Activated CD4-positive, alpha-beta T cell treated with anti-CD3 and anti-CD28 coated beads, Interleukin-2, amount 50 U/mL, for 1 hour (primary cell): ENCODE measurements at regions not wholly inside any gene's neighbourhood (a gene's known extent, or its start where the extent isn't known, plus 50 kb on each side); places are given as distances from the start of the nearest gene placed in this dataset.

ENCODE experiments used
- DNase-seq: peaks from one replicate; pipeline ENCODE4 v3.0.0-alpha.2; 2020

DNA sequence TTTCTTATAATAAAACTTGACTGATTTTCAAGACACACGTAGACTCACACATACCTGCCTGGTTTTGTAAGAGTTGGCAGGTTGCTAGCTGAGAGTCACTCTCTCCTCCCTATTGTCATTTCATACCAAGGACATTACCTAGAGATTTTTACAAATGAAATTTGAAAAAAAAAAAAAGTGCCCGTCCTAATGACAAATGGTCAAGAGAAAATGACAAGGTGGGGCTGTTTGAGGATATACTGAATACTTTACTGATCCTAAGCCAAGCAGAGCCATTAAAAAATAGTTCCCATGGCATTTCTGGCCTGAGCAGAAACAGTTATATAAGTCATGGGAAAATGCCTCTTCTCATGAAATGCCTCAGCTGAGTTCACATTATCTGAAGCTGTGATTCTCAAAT, 150.2 kb downstream of the DYRK2 start:
- no peak for DNase-seq

DNA sequence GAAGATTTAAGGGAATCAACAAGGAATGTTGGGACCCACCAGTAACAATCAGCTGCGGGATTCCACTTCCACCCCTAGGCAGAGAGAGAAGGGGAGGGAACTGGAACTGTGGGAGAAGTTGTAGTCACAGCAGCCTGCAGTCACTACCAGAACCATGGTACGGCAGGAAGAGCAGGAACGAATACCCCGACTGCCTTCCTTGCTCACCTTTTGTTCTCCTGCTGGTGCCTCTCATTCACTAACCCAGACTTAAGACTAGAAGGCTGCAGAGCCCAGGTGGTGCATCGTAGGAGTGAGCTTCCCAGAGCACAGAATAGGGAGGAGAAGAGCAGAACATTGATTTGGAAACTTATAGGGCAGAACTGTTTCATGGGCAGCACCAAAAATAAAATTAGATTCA, 154.2 kb downstream of the DYRK2 start:
- no peak for DNase-seq

GRCh38 chr12:67803278-67803993, 154.9 kb downstream of the DYRK2 start:
- DNase-seq: no peak

DNA sequence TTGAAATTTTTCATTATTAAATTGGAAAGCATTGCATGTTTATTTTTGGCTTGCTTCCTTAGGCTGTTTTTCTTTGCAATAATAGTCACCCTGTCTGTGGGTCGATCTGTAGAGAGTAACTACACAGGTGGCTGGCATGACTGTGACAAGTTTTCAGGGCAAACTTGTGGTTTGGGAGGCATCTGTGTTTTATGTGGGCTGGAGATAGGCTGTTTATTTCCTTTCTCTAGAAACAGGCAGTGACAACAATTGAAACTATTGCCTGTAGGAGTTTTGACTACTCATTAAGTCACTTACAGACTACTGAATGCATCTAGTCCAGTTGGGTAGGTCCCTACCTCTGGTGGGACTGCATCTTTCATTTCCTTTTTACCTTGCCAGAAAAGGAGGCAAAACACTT, 155.6 kb downstream of the DYRK2 start:
- DNase-seq: peak; percentile 20

DNA sequence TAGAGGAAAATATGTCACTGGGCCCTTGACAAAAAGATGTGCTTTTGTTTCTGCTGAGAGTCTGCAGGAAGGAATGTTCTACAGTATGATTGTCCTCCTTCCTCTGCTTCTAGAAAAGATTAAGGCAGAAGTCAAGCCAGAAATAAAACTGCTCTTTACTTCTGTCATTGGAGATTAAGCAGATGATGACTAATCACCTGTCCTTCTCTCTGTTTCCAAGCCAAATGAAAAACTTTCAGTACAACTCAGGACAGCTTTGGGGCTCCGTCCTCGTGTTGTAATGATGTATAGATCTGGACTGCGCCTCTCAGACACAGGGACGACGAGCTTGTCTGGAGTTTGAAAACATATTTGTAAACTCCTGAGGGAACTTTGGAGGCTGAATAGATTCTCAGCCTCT, 159.3 kb downstream of the DYRK2 start:
- DNase-seq: no peak

- DNase-seq: no peak
These were observed 161.6 kb downstream of the DYRK2 start for GRCh38 chr12:67810166-67810565.

- no peak for DNase-seq
These were observed 163.2 kb downstream of the DYRK2 start for GRCh38 chr12:67811437-67812361.

DNA sequence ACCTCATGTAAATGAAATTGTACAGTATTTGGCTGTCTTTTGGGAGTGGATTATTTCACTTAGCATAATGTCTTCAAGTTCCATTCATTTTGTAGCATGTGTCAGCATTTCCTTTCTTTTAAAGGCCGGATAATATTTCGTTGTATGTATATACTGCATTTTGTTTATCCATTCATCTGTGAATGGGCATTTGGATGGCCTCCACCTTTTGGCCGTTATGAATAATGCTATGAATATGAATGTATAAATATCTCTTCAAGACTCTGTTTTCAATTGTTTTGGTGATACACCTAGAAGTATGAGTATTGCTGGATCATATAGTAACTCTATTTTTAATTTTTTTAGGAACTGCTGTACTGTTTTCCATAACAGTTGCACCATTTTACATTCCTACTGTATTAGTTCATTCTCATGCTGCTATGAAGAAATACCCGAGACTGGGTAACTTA, 164.9 kb downstream of the DYRK2 start:
- no peak for DNase-seq

- no peak for DNase-seq
These were observed 167.7 kb downstream of the DYRK2 start for GRCh38 chr12:67816269-67816668.

DNA sequence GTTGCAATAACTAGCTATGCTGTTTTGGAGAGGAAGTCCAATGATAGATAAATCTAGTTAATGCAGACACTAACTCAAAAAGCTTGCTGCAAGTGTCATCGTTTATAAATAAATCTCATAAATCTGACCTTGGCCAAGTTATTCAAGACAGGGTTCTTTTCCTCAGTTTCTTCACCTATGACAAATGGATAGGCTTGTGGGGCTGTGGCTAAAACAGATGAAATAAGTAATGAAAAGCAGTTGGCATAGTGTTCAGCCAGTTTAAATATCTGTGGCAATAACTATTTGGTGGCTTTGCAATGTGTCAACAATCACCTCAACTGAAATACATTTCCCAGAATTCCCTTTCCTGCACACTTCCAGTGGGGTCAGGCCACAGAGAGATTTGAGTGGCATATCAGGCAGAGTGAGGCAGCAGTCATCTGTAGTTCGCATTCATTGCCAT, 169.9 kb downstream of the DYRK2 start:
- DNase-seq: no peak

GRCh38 chr12:67819902-67820301, 169.3 kb upstream of the IFNG-AS1 start:
- DNase-seq: no peak

GRCh38 chr12:67820694-67821093, 168.6 kb upstream of the IFNG-AS1 start:
- no peak for DNase-seq

GRCh38 chr12:67822826-67823225, 166.4 kb upstream of the IFNG-AS1 start:
- no peak for DNase-seq

GRCh38 chr12:67826148-67826547, 163.1 kb upstream of the IFNG-AS1 start:
- no peak for DNase-seq

GRCh38 chr12:67826946-67827720, 162.1 kb upstream of the IFNG-AS1 start:
- no peak for DNase-seq

- no peak for DNase-seq
These were observed 161.3 kb upstream of the IFNG-AS1 start for GRCh38 chr12:67827820-67828383.

DNA sequence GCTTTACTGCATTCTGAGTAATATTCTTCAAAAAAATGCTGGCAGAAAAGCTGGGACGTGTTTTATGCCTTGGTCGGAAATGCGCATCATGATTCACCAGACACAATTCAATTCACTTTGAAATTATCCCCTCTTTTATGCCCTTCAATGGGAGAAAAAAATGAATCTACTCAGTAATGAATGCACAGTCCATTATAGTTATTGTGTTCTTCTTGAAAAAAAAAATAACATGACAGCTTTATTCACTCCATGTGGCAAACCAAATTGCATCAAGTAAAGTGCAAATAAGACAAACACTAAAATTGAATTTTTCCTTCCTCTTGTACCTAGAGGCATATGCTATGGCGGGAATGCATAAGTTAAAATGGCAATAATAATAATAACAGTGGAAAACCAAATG, 159.4 kb upstream of the IFNG-AS1 start:
- DNase-seq: no peak

DNA sequence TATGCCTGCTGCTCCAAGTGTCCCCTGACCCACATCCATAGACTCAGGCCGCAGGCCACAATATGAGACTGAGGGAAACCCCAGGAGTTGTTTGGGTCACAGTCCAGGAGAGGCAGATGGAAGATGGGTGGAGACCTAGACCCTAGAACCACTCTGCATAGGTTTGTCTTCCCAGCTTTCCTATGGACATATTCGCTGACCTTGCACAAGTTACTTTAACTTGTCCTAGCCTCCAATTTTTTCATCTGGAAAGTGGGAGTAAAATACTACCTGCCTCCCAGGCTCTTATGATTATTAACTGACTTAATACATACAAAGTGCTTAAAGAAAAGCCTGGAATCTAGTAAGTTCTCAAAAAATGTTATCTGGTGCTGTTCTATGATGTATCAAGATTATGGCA, 157.1 kb upstream of the IFNG-AS1 start:
- DNase-seq: no peak

GRCh38 chr12:67833602-67834001, 155.6 kb upstream of the IFNG-AS1 start:
- DNase-seq: no peak

DNA sequence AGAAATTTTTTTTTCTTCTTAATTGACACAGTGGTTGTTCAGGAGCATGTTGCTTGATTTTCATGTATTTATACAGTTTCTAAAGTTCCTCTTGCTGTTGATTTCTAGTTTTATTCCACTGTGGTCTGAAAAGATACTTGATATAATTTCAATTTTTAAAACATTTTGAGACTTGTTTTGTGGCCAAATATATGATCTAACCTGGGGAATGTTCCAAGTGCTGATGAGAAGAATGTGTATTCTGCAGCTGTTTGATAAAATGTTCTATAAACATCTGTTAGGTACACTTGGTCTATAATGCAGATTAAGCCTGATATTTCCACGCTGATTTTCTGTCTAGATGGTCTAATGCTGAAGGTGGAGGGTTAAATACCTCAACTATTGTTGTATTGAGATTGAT, 151.4 kb upstream of the IFNG-AS1 start:
- DNase-seq: no peak

- no peak for DNase-seq
These were observed 147.1 kb upstream of the IFNG-AS1 start for GRCh38 chr12:67842124-67842523.

- DNase-seq: no peak
These were observed 146.0 kb upstream of the IFNG-AS1 start for GRCh38 chr12:67843257-67843656.

GRCh38 chr12:67852701-67853100, 136.5 kb upstream of the IFNG-AS1 start:
- DNase-seq: no peak
